ENCODE measurements at regions not wholly inside any gene's neighbourhood (a gene's known extent, or its start where the extent isn't known, plus 50 kb on each side); places are given as distances from the start of the nearest gene placed in this dataset.

GRCh38 chr6:155695495-155695894 lies 239.9 kb upstream of the NOX3 start:
- Histone ChIP-seq H3K9ac (ENCODE audit: low read length) (no peak overlapping the region), H3K4me2 (ENCODE audit: low read length) (no peak overlapping the region), H3K27me3 (ENCODE audit: low read depth, low read length) (no peaks in the 10 kb centered on the region), H3K4me1 (ENCODE audit: low read length) (no peaks in the 10 kb centered on the region), H3K4me3 (ENCODE audit: low read length) (no peak overlapping the region), H3K36me3 (replicated peaks; ENCODE audit: low read depth, low read length) (no peaks in the 10 kb centered on the region), H3K79me2 (ENCODE audit: low read length) (no peaks in the 10 kb centered on the region), H3K27ac (ENCODE audit: low read length) (no peak overlapping the region), H2AFZ (ENCODE audit: low read depth, low read length) (no peak overlapping the region), H4K20me1 (ENCODE audit: insufficient read depth, low read length) (no peaks in the 10 kb centered on the region), H3K9me3 (ENCODE audit: insufficient read depth, low read length) (no peaks in the 10 kb centered on the region)
- TF ChIP-seq EZH2phosphoT487 (IDR thresholded peaks at IDR 0.05; ENCODE audit: low read depth) (no peak), CTCF (IDR thresholded peaks at IDR 0.05; ENCODE audit: low read depth, low read length) (no peak)

GRCh38 chr6:155694419-155694790 lies 238.8 kb upstream of the NOX3 start:
- no peak overlapping the region for H3K9ac ChIP-seq (ENCODE audit: low read length)
- no peaks in the 10 kb centered on the region for H3K79me2 ChIP-seq (ENCODE audit: low read length)
- H3K9me3 ChIP-seq (ENCODE audit: insufficient read depth, low read length), result no peaks in the 10 kb centered on the region
- no peaks in the 10 kb centered on the region for H3K36me3 ChIP-seq (replicated peaks; ENCODE audit: low read depth, low read length)
- H3K4me1 ChIP-seq (ENCODE audit: low read length), result no peaks in the 10 kb centered on the region
- no peak overlapping the region for H3K27ac ChIP-seq (ENCODE audit: low read length)
- H4K20me1 ChIP-seq (ENCODE audit: insufficient read depth, low read length), result no peaks in the 10 kb centered on the region
- H3K4me3 ChIP-seq (ENCODE audit: low read length), result no peak overlapping the region
- no peak overlapping the region for H2AFZ ChIP-seq (ENCODE audit: low read depth, low read length)
- TF ChIP-seq EZH2phosphoT487 (IDR thresholded peaks at IDR 0.05; ENCODE audit: low read depth), result no peak
- TF ChIP-seq CTCF (IDR thresholded peaks at IDR 0.05; ENCODE audit: low read depth, low read length), result no peak
- H3K4me2 ChIP-seq (ENCODE audit: low read length), result no peak overlapping the region
- H3K27me3 ChIP-seq (ENCODE audit: low read depth, low read length), result no peaks in the 10 kb centered on the region

GRCh38 chr6:155693573-155694418 lies 238.2 kb upstream of the NOX3 start:
- no peak overlapping the region for H3K27ac ChIP-seq (ENCODE audit: low read length)
- H3K27me3 ChIP-seq (ENCODE audit: low read depth, low read length), result no peaks in the 10 kb centered on the region
- no peak overlapping the region for H3K4me2 ChIP-seq (ENCODE audit: low read length)
- no peaks in the 10 kb centered on the region for H3K79me2 ChIP-seq (ENCODE audit: low read length)
- no peak overlapping the region for H3K9ac ChIP-seq (ENCODE audit: low read length)
- H3K36me3 ChIP-seq (replicated peaks; ENCODE audit: low read depth, low read length), result no peaks in the 10 kb centered on the region
- no peak overlapping the region for H2AFZ ChIP-seq (ENCODE audit: low read depth, low read length)
- no peaks in the 10 kb centered on the region for H3K9me3 ChIP-seq (ENCODE audit: insufficient read depth, low read length)
- no peak overlapping the region for H3K4me3 ChIP-seq (ENCODE audit: low read length)
- H4K20me1 ChIP-seq (ENCODE audit: insufficient read depth, low read length), result no peaks in the 10 kb centered on the region
- no peaks in the 10 kb centered on the region for H3K4me1 ChIP-seq (ENCODE audit: low read length)
- no peak for TF ChIP-seq EZH2phosphoT487 (IDR thresholded peaks at IDR 0.05; ENCODE audit: low read depth)
- no peak for TF ChIP-seq CTCF (IDR thresholded peaks at IDR 0.05; ENCODE audit: low read depth, low read length)

- Histone ChIP-seq H3K27me3 (ENCODE audit: low read depth, low read length) (no peaks in the 10 kb centered on the region), H3K36me3 (replicated peaks; ENCODE audit: low read depth, low read length) (no peaks in the 10 kb centered on the region), H4K20me1 (ENCODE audit: insufficient read depth, low read length) (no peaks in the 10 kb centered on the region), H3K9me3 (ENCODE audit: insufficient read depth, low read length) (no peaks in the 10 kb centered on the region), H3K4me3 (ENCODE audit: low read length) (no peak overlapping the region), H2AFZ (ENCODE audit: low read depth, low read length) (no peak overlapping the region), H3K4me2 (ENCODE audit: low read length) (no peak overlapping the region), H3K79me2 (ENCODE audit: low read length) (no peaks in the 10 kb centered on the region), H3K4me1 (ENCODE audit: low read length) (no peaks in the 10 kb centered on the region), H3K9ac (ENCODE audit: low read length) (no peak overlapping the region), H3K27ac (ENCODE audit: low read length) (no peak overlapping the region)
- TF ChIP-seq CTCF (IDR thresholded peaks at IDR 0.05; ENCODE audit: low read depth, low read length) (no peak), EZH2phosphoT487 (IDR thresholded peaks at IDR 0.05; ENCODE audit: low read depth) (no peak)
Measured at GRCh38 chr6:155690820-155691219, 235.2 kb upstream of the NOX3 start.
